ENCODE measurements at regions not wholly inside any gene's neighbourhood (a gene's known extent, or its start where the extent isn't known, plus 50 kb on each side); places are given as distances from the start of the nearest gene placed in this dataset.

- no peak overlapping the region for H3K27ac Mint-ChIP-seq (ENCODE audit: unreplicated experiment)
- TF ChIP-seq CTCF (IDR thresholded peaks at IDR 0.05; ENCODE audit: unreplicated experiment) = no peak
- no peaks in the 10 kb centered on the region for H3K4me1 Mint-ChIP-seq (ENCODE audit: unreplicated experiment)
- no peak for DNase-seq (ENCODE audit: low spot score)
- H3K4me3 Mint-ChIP-seq (ENCODE audit: unreplicated experiment) = no peak overlapping the region
- no peaks in the 10 kb centered on the region for H3K27me3 Mint-ChIP-seq (ENCODE audit: unreplicated experiment)
- no peaks in the 10 kb centered on the region for H3K36me3 Mint-ChIP-seq (ENCODE audit: low read depth, unreplicated experiment)
- no peaks in the 10 kb centered on the region for H3K9me3 Mint-ChIP-seq (ENCODE audit: unreplicated experiment)
These were observed 840.8 kb downstream of the TBC1D32 start for GRCh38 chr6:120493505-120493904.

GRCh38 chr6:120489941-120490340 lies 844.3 kb downstream of the TBC1D32 start:
- no peaks in the 10 kb centered on the region for H3K9me3 Mint-ChIP-seq (ENCODE audit: unreplicated experiment)
- TF ChIP-seq CTCF (IDR thresholded peaks at IDR 0.05; ENCODE audit: unreplicated experiment) = no peak
- DNase-seq (ENCODE audit: low spot score) = no peak
- no peaks in the 10 kb centered on the region for H3K27me3 Mint-ChIP-seq (ENCODE audit: unreplicated experiment)
- H3K4me1 Mint-ChIP-seq (ENCODE audit: unreplicated experiment) = no peaks in the 10 kb centered on the region
- no peaks in the 10 kb centered on the region for H3K36me3 Mint-ChIP-seq (ENCODE audit: low read depth, unreplicated experiment)
- no peak overlapping the region for H3K4me3 Mint-ChIP-seq (ENCODE audit: unreplicated experiment)
- H3K27ac Mint-ChIP-seq (ENCODE audit: unreplicated experiment) = no peak overlapping the region

- Mint-ChIP-seq H3K4me3 (ENCODE audit: unreplicated experiment) (no peak overlapping the region), H3K27ac (ENCODE audit: unreplicated experiment) (no peak overlapping the region), H3K36me3 (ENCODE audit: low read depth, unreplicated experiment) (no peaks in the 10 kb centered on the region), H3K27me3 (ENCODE audit: unreplicated experiment) (no peaks in the 10 kb centered on the region), H3K4me1 (ENCODE audit: unreplicated experiment) (no peaks in the 10 kb centered on the region), H3K9me3 (ENCODE audit: unreplicated experiment) (no peaks in the 10 kb centered on the region)
- DNase-seq (ENCODE audit: low spot score) = no peak
- TF ChIP-seq CTCF (IDR thresholded peaks at IDR 0.05; ENCODE audit: unreplicated experiment) = no peak
These were observed 850.1 kb downstream of the TBC1D32 start for GRCh38 chr6:120484146-120484545.

- H3K4me3 Mint-ChIP-seq (ENCODE audit: unreplicated experiment) = no peak overlapping the region
These were observed 855.6 kb downstream of the TBC1D32 start for GRCh38 chr6:120478650-120479049.

GRCh38 chr6:120473804-120474203 lies 860.5 kb downstream of the TBC1D32 start:
- Mint-ChIP-seq H3K4me1 (ENCODE audit: unreplicated experiment) (no peaks in the 10 kb centered on the region), H3K36me3 (ENCODE audit: low read depth, unreplicated experiment) (no peaks in the 10 kb centered on the region), H3K9me3 (ENCODE audit: unreplicated experiment) (no peaks in the 10 kb centered on the region), H3K4me3 (ENCODE audit: unreplicated experiment) (no peak overlapping the region), H3K27ac (ENCODE audit: unreplicated experiment) (no peak overlapping the region), H3K27me3 (ENCODE audit: unreplicated experiment) (no peaks in the 10 kb centered on the region)
- no peak for TF ChIP-seq CTCF (IDR thresholded peaks at IDR 0.05; ENCODE audit: unreplicated experiment)
- DNase-seq (ENCODE audit: low spot score) = no peak

More at GRCh38 chr6:120478650-120479049, 855.6 kb downstream of the TBC1D32 start:
- no peak for DNase-seq (ENCODE audit: low spot score)
- H3K4me1 Mint-ChIP-seq (ENCODE audit: unreplicated experiment) = no peaks in the 10 kb centered on the region
- no peaks in the 10 kb centered on the region for H3K9me3 Mint-ChIP-seq (ENCODE audit: unreplicated experiment)
- H3K27me3 Mint-ChIP-seq (ENCODE audit: unreplicated experiment) = no peaks in the 10 kb centered on the region
- H3K27ac Mint-ChIP-seq (ENCODE audit: unreplicated experiment) = no peak overlapping the region
- no peak for TF ChIP-seq CTCF (IDR thresholded peaks at IDR 0.05; ENCODE audit: unreplicated experiment)
- no peaks in the 10 kb centered on the region for H3K36me3 Mint-ChIP-seq (ENCODE audit: low read depth, unreplicated experiment)

Data from endothelial cell (in vitro differentiated cells).